ENCODE measurements at regions not wholly inside any gene's neighbourhood (a gene's known extent, or its start where the extent isn't known, plus 50 kb on each side); places are given as distances from the start of the nearest gene placed in this dataset.
A peak's percentile ranks its signal among the peaks of the same experiment; 100 is the strongest.

DNA sequence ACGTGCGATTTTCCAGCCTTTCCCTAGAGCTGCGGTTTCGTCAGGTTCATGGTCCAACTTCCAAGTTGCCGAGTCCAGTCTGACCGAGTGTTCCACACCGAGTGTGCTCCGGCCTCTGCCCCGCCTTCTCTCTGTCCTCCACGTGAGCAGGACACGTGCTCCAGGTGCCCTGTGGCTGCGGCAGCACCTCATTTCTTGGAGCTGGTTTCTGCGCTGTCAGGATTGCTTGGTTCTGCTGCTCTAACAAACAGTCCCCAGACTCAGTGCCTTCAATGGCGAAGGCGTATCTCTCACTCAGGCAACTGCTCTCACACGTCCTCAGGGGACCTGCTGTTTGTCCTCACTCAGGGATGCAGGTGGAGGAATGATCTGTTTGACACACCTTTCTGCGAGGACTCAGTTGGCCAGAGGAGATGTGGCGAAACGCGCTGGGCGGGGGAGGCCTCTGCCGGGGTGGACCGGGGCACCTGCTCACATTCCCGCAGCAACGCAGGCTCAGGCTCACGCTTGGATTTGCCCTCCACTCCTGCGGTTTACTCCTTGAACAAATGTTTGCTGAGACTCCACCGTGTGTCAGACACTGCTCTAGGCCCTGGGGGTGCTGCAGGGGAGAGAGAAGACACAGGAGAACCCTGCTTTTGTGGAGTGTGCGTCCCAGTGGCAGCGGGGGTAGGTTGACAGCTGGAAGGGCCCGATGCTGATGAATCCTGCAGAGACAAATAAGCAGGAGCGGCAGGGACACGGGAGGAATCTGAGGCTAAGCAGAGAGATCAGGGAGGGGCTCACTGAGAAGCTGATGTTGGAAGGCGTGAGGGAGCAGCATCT lies 63.4 kb upstream of the FBRSL1 start:
- DNase-seq (ENCODE audit: low read depth in 2 of 2) = no peak

DNA sequence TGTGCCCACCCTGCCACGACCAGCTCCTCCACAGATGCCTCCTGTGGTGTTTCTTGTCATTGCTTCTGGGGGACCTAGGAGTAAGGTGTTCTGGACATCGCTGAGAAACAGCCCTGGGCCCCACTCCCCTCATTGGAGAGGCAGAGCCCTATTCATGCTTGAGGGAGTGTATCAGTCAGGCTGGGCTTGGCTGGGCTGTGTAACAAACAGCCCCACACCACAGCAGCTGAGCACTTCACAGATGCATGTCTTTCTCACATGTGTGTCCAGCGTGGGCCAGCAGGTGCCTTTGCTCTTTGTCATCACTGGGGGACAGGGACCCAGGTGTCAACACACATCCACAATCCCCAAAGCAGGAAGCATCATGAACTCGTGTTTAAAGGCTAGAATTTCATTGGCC lies 65.1 kb upstream of the FBRSL1 start:
- DNase-seq (ENCODE audit: low read depth in 2 of 2) = no peak

DNA sequence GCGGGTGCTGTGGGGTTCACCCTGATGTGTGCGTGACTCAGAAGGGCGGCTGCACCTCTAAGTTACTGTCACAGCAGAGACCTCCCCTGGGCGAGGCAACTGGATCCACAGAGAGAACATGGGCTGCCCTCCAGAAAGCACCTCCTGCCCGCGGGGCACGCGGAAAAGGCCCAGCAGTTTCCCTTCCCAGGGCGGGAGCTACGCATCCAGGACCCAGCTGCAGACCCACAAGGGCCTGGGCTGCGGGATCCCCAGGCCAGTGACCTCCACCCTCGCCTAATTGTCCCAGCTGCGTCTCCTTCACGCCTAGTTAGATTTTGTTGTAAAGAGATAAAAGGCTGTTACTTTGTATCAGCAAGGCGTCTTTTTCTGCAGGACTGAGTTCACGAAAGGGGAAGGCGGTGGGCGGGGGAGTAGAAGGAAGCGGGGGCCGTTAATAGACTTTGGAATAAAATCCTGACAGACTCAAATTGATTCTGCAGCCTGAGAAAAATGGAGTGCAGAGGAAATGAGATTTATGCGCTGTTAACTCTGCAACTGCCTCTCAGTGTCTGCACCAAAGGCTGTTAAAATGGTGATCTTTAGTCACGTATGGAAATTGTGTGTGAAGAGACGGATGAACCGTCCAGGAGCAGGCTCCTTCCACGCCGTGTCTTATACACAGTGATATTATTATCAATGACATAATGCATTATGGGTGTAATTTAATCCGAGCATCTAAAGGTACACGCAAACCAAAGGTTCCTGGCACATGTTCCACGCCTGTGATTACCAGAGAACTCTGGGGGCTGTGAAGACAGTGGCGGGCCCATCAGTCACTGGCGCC lies 65.9 kb upstream of the FBRSL1 start:
- DNase-seq (ENCODE audit: low read depth in 2 of 2) = no peak

DNA sequence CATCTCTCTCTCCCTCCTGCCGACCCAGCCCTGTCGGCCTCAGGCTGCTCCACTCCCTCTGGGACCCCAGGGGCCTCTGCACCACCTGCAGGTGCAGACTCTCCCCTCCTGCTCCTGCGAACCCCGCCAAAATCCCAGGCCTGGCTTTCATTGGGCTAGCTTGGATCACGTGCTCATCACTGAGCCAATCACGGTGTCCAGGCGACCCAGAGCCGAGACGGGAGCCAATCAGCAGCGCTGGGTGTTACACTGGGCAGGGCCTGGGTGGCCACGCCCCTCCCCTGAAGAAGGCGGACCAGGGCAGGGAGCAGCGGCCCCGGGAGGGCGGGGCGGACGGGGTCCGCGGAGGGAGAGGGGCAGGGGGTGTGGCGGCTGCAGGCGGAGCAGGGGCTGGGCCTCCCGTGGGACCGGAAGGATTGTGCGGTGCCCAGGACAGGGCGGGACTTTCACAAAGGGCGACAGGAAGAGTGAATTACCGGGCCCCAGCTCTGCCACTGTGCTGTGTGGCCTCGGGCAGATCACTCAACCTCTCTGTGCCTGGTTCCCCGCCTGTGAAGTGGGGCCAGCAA lies 66.6 kb upstream of the FBRSL1 start:
- DNase-seq (ENCODE audit: low read depth in 2 of 2) = no peak

DNA sequence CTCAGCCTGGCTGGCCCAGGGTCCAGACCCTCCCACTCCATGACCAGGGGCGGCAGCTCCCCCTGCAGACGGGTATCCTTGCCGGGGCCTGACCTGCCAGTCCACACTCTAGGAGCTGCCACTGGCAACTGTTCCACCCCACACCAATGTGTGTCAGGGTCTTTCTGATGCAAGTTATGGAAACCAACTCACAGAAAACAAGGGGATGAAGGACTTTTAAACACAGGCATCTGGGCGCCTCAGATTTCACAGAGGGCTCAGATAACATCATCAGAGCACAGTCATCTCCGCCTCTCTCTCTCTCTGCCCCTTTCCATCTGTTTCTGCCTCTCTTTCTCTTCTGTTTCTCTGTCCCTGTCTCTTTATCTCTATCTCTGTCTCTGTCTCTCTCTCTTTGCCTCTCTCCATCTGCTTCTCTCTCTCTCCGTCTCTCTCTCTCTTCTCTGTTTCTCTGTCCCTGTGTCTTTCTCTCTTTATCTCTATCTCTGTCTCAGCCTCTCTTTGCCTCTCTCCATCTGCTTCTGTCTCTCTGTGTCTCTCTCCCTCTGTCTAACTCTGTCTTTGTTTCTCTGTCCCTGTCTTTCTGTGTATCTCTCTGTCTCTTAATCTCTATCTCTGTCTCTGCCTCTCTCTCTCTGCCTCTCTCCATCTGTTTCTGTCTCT lies 67.4 kb upstream of the FBRSL1 start:
- DNase-seq (ENCODE audit: low read depth in 2 of 2) = no peak

DNA sequence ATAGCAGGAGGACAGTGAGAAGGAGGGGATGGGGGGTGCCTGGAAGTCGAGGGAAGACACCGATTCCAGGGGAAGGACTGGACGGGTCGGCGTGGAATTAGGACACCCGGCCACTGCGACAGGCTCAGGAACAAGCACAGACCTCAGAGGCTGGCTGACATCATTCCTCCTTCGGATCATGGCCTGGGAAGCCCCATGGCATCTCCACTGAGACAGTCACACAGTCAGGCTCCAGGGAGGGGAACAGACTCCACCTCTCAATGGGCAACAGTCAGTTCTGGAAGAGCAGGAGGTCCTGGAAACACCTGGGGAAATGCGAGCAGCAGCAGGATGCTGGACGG lies 67.9 kb upstream of the FBRSL1 start:
- no peak for DNase-seq (ENCODE audit: low read depth in 2 of 2)

DNA sequence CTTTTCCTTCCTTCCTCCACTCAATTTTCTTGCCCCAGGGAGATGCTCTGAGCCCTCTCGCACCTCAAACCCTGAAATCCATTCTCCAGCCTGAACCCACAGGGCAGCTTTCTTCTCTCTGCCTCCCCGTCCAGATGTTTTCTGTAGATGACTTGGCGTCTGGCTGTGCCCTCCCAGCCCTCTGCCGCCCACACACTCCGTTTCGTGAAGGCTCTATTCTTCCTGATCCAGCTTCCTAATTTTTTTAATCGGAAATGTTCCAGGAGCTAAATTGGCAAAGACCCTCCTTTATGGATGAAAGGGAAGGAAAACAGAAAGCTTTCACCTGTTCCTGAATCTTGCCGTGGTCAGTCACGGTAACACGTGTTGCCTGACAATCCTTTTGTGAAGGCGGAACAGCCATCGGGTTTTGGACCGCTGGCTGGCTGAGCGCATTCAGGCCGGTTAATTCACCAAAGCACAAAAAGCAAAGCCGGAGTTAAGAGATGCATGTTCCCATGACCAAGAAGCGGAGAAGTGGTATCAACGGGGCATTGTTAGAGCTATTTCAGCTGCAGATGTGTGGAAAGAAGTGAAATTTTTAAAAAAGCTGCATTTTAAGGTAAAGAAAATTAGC lies 70.2 kb upstream of the FBRSL1 start:
- DNase-seq (ENCODE audit: low read depth in 2 of 2) = no peak

DNA sequence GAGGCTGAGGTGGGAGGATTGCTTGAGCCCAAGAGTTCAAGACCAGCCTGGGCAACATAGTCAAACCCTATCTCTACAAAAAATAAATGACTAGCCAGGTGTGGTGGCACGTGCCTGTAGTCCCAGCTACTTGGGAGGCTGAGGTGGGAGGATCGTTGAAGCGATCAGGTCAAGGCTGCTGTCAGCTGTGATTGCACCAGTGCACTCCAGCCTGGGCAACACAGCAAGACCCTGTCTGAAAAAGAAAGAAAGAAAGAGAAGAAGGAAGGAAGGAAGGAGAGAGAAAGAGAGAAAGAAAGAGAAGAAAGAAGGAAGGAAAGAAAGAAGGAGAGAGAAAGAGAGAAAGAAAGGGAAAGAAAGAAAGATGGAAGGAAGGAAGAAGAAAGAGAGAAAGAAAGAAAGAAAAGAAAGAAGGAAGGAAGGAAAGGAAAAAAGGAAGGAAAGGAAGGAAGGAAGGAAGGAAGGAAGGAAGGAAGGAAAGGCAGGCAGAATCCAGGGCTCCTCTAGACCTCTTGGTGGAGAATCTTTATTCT lies 71.5 kb upstream of the FBRSL1 start:
- no peak for DNase-seq (ENCODE audit: low read depth in 2 of 2)

DNA sequence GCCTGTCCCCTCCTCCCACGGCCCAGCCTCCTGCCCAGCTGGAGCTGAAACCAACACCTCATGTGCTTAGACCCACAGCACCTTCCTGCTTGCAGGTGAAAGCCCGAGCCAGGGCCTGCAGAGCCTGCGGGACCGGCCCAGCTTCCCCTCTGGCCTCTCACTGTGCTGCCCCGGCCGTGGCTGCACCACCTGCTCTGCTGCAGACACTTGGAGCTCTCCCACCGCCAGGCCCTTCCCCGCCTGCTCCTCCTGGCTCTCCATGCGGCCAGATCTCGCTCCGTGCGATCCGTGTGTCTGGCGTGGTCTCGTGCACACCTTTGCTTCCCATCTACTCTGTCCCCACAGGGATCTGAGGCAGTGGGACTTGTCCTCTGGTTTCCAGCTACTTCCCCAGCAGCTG lies 72.2 kb upstream of the FBRSL1 start:
- no peak for DNase-seq (ENCODE audit: low read depth in 2 of 2)

DNA sequence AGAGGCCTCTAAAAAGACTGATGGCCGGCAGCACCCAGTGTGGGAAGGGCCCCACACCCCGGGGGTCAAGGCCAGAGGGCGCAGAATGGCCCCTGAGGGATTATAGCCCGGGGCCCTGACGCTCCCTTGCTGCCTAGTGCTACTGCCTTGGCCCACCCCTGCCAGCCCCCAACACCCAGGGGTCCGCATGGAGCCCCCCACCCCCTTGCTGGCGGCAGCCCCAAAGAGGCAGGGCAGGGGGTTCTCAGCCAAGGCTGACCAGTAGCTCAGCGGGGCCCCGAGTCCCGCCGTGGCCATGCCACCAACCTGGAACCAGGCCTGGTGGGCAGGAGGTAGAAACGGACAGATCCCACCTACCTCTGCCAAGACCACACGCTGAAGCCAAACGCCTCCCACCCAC lies 73.1 kb upstream of the FBRSL1 start:
- no peak for DNase-seq (ENCODE audit: low read depth in 2 of 2)

DNA sequence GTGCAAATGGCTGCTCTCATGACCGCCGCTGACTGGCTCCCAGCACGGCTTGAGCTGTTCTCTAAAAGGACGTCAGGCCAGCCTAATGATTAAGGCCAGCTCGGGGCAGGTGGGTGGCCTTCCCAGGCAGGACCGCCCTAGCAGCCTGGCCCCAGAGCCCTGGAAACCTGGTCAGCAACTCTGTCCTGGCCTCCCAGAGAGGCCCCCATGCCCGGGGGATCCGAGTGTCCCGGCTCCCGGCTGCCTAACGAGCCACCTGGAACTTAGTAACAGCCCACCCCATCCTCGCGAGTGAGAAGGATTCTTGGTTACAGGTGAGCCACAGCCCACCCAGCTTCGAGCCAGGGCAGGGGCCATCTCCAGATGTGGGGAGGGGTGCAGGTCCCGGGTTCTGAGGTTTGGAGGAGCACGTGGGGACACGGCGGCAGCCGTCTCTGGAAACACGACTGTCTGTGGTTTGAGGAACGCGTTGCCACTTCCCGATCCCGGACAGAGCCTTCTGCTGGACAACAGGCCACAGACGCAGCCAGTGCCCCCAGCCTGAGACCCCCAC lies 73.8 kb upstream of the FBRSL1 start:
- DNase-seq (ENCODE audit: low read depth in 2 of 2) = no peak

DNA sequence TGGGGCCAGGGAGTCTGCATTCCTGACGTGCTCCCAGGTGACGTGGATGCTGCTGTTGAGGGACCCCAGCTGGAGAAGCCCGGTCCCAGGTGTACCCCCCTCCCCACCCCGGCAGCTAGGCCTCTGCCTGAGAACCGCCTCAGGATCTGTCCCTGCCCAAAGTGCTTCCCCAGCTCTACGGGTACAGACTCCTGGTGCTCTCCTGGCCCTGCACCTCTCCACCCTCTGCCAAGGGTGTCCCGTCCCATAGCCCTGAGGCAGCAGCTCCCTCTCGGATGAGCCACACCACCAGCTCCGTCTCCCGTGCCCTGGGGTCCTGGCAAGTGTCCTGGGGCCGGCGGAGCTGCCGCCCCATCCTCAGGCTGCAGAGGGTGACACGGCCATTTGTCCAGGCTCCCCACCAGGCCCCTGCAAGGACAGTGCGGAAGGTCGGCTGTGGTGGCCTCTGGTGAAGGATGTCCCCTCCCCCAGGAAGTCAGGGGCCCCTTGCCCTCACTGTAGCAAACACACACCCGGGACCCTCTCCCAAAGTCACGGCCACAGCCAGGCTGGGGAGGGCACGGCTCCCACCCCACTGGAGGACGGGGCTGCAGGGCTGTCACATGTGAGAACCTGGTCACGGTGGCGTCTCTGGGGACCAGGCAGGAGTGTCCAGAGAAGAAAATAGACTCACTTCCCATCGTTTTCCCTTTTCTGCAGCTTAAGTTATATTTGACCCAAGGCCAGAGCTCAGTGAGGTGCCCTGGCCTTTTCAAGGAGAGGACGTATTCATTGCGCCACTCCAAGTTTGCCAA lies 74.4 kb upstream of the FBRSL1 start:
- DNase-seq (ENCODE audit: low read depth in 2 of 2) = no peak

DNA sequence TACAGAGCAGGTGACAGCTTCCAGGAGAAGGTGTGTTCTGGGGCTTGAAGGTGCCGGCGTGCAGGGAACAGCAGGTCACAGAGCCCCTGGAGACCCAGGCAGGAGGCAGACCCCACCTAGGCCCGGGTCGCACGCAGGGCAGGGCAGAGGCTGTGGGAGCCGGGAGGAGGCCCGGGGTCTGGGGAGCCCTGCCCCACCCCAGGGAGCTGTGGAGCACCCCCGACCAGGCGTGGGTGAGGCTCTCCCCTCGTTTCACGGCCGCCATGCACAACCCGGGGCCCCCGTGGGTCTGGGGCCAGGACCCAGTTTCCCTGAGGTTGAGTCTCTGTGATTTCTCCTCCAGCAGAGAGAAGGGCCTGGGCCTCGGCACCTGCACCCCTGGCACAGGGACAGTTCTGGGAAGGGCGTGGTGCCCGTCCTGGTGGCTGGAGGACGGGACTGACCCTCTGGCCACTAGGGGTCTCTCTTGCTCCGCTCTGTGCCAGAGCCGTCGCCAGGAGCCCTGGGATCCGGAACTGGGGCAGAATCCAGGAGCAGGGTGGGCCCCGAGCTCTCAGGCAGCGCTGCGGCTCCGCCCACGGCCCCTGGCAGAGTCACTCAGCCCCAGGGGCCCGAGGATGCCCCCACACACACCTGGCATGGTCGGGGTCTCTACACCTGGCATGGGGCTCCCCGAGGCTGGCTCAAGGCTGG lies 75.2 kb upstream of the FBRSL1 start:
- DNase-seq (ENCODE audit: low read depth in 2 of 2) = peak; percentile 33 to 53

DNA sequence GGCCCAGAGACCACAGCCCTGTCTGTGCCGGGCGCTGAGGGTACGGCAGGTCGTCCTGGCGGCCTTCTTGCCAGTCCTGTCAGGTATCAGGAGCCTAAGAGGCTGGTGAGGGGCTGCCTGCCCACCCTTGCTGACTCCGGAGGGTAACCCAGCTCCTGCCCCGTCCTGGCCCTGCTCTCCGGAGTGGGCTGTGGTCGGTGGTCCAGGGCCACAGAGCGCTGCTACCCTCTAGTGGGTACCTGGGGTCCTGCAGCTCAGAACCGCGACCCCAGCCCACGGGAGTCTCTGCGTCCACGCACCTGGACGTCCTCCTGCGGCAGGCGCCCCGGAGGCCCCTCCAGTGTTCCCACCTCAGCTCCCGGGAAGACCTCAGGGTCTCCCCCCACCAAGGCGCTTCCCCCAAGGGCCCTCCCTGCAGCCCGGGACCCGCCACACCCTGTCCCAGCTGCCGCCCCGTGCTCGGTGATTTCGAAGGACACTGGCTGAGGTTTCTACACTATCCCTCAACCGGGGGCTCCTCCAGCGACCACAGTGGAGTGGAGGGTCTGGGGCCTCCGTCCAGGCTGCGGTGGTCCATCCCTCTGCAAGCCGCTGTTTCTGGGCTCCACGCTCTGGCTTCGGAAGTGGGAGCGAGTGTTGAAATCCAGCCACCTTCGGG lies 75.9 kb upstream of the FBRSL1 start:
- DNase-seq (ENCODE audit: low read depth in 2 of 2) = no peak

DNA sequence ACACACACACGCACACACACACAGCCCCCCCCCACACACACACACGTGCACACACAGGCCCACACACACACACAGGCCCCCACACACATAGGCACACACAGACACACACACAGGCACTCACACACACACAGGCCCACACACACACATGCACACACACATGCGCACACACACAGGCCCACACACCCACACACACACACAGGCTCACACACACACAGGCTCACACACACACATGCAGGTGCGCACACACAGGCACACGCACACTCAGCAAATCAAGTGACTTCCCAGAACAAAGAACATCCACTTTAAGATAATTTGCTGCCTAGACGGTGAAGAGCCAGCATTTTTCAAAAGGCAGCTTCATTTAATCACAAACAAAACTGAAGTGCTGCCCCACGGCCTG lies 78.5 kb upstream of the FBRSL1 start:
- DNase-seq (ENCODE audit: low read depth in 2 of 2) = no peak

DNA sequence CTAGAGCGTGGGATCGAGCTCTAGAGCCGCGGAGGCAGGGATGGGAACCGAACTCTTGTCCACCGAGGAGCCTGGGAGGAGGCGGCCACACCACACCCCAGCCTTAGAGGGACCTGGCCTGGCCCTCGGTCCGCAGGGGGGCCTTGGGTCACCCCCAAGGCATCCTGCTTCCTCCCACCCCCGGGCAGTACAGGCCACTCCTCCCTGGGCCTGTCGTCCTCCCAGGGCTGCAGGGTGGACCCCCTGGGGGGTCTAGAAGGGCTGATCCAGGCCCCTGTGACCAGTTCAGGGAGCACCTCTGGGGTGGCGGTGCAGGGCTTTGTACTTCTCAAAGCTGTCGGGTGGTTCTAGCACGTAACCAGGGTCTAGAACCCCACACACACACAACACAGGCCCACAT lies 79.1 kb upstream of the FBRSL1 start:
- DNase-seq (ENCODE audit: low read depth in 2 of 2) = no peak

DNA sequence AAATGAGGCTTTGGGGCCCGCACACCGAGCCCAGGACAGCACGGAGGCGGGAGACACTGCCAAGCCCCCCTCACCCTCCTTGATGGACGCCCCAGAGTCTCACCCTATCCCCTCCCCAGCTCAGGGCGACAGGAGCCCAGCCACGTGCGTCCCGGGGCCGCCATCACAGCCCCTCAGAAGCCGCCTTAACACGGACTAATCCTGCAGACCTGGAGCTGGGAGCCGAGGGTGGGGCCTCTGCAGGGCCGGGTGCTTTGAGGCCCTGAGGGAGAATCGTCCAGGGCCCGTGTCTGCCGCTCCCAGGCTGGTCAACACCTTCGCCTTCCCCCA lies 79.7 kb upstream of the FBRSL1 start:
- DNase-seq (ENCODE audit: low read depth in 2 of 2) = no peak

DNA sequence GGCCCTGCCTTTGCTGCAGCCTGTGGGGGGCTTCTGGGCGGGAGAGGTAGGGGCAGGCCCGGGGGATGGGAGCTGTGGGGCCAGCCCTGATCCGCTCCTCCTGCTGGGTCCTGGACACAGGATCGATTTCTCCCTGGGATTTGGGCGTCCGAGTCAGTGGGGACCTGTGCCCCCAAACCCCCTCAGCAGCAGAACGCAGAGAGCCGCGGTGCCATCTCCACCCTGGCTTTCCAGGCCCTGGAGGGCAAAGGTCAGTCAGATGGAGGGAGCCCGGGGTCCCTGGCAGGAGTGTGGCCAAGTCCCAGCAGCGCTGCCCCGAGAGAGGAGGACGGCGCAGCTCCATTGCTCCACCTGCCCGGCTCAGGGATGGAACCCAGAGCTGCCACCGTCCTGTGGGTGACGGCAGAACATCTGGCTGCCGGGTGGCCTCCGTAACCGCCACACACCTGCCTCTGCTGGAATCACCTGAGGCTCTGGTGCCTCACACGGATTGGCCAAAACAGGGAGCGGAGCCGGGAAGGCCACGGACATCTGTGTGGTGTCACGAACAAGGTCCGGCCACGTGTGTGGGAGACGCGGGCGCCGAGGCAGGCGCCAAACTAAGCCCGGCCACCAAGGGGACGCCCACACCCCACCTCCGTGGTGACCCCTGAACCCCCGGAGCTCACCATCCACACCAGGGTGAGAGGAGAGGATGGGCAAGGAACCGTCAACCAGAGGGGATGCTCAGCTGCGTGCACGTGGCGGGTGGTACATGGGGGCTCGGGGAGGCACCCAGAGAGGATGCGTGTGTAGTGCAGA lies 80.3 kb upstream of the FBRSL1 start:
- DNase-seq (ENCODE audit: low read depth in 2 of 2) = no peak

All from stimulated activated CD8-positive, alpha-beta memory T cell treated with anti-CD3 and anti-CD28 coated beads, Interleukin-7, amount 100 ng/mL, for 4 hours (primary cell).